ENCODE measurements at regions not wholly inside any gene's neighbourhood (a gene's known extent, or its start where the extent isn't known, plus 50 kb on each side); places are given as distances from the start of the nearest gene placed in this dataset.
"Not testable (repeated sequence)": the region's sequence is repeated elsewhere in the genome, so short reads cannot be mapped to it uniquely, and the experiment has no call there.

- TF ChIP-seq POLR2AphosphoS5 (IDR thresholded peaks at IDR 0.05; ENCODE audit: low read depth, low read length); CTCF (IDR thresholded peaks at IDR 0.05); TCF7L2 (IDR thresholded peaks at IDR 0.05; ENCODE audit: low read depth, low read length): not testable (repeated sequence)
- TF ChIP-seq, protein P1, sequence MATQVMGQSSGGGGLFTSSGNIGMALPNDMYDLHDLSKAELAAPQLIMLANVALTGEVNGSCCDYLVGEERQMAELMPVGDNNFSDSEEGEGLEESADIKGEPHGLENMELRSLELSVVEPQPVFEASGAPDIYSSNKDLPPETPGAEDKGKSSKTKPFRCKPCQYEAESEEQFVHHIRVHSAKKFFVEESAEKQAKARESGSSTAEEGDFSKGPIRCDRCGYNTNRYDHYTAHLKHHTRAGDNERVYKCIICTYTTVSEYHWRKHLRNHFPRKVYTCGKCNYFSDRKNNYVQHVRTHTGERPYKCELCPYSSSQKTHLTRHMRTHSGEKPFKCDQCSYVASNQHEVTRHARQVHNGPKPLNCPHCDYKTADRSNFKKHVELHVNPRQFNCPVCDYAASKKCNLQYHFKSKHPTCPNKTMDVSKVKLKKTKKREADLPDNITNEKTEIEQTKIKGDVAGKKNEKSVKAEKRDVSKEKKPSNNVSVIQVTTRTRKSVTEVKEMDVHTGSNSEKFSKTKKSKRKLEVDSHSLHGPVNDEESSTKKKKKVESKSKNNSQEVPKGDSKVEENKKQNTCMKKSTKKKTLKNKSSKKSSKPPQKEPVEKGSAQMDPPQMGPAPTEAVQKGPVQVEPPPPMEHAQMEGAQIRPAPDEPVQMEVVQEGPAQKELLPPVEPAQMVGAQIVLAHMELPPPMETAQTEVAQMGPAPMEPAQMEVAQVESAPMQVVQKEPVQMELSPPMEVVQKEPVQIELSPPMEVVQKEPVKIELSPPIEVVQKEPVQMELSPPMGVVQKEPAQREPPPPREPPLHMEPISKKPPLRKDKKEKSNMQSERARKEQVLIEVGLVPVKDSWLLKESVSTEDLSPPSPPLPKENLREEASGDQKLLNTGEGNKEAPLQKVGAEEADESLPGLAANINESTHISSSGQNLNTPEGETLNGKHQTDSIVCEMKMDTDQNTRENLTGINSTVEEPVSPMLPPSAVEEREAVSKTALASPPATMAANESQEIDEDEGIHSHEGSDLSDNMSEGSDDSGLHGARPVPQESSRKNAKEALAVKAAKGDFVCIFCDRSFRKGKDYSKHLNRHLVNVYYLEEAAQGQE (IDR thresholded peaks at IDR 0.05; ENCODE audit: insufficient read depth in 1 of 2, low read depth in 2 of 2, low read length in 1 of 2), result not testable (repeated sequence)
Measured at GRCh38 chr22:15603111-15603510, 75.1 kb downstream of the OR11H1 start.

Data from Panc1 (cell line).